Prostate gland (tissue), 2 donors: ENCODE measurements at regions not wholly inside any gene's neighbourhood (a gene's known extent, or its start where the extent isn't known, plus 50 kb on each side); places are given as distances from the start of the nearest gene placed in this dataset.

Experiments used
- POLR2A ChIP-seq: fragments of 450-650 bp; IDR thresholded peaks from one replicate; pipeline ENCODE4 v1.6.1; 2016; ENCODE audit warnings: antibody characterized with exemption, mild to moderate bottlenecking
- POLR2AphosphoS5 ChIP-seq: sonication (generic); formaldehyde crosslinking; IDR thresholded peaks from one replicate; pipeline ENCODE4 v1.6.1; 2017; ENCODE audit warnings: antibody characterized with exemption
- TF ChIP-seq, protein P1 (sequence below), 4 experiments: fragments of 200-600 bp in 2 of 4; fragments of 450-650 bp in 2 of 4; sonication (generic) in 2 of 4; IDR thresholded peaks; 1 replicate in 3 of 4; 2 replicates in 1 of 4; pipeline ENCODE4 v1.5.1; 2016 to 2019; ENCODE audit warnings: antibody characterized with exemption in 4 of 4, mild to moderate bottlenecking in 2 of 4, moderate library complexity in 2 of 4

GRCh38 chr13:85019121-85019520, 780.1 kb downstream of the SLITRK6 start:
- TF ChIP-seq, protein P1, sequence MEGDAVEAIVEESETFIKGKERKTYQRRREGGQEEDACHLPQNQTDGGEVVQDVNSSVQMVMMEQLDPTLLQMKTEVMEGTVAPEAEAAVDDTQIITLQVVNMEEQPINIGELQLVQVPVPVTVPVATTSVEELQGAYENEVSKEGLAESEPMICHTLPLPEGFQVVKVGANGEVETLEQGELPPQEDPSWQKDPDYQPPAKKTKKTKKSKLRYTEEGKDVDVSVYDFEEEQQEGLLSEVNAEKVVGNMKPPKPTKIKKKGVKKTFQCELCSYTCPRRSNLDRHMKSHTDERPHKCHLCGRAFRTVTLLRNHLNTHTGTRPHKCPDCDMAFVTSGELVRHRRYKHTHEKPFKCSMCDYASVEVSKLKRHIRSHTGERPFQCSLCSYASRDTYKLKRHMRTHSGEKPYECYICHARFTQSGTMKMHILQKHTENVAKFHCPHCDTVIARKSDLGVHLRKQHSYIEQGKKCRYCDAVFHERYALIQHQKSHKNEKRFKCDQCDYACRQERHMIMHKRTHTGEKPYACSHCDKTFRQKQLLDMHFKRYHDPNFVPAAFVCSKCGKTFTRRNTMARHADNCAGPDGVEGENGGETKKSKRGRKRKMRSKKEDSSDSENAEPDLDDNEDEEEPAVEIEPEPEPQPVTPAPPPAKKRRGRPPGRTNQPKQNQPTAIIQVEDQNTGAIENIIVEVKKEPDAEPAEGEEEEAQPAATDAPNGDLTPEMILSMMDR (IDR thresholded peaks at IDR 0.05): no peak
- TF ChIP-seq POLR2A: no peak
- no peak for TF ChIP-seq POLR2AphosphoS5
